ENCODE measurements at regions not wholly inside any gene's neighbourhood (a gene's known extent, or its start where the extent isn't known, plus 50 kb on each side); places are given as distances from the start of the nearest gene placed in this dataset.
A peak's percentile ranks its signal among the peaks of the same experiment; 100 is the strongest.
"Not testable (repeated sequence)": the region's sequence is repeated elsewhere in the genome, so short reads cannot be mapped to it uniquely, and the experiment has no call there.

DNA sequence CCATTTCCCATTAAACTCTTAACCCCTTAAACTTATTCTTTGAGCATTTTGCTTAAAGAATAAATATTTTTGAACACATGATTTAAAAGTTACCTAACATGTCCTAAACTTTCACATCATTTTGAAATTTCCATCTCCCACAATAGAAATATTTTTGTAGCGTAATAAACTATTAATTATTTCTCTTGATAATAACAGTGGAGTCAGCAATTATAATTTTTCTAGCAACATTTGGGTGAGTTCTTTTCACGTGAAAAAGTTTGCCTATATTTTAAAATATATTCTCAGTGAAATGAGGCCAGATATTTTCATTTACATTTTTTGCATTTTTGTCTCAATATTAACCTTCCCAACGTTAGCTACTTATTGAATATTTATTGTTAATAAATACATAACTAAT, 320.4 kb upstream of the CRIM1 start:
- no peak for FAIRE-seq

DNA sequence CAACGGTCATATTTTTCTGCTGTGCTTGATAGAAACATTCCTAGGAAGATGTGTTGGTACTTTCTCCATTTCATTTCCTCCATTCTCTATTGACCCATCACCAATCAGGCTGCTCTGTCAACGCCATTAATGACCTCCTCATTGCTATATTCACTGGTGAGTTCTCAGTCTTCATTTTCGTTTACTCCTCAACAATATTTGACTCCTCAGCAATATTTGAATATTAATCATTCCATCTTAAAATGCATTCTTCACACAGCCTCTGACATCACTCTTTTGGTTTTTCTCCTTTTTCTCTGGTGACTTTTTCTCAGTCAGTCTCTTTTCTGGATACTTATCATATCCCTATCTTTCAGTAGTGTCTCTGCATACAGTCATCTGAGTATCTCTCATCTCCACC, 323.5 kb upstream of the CRIM1 start:
- FAIRE-seq = no peak

DNA sequence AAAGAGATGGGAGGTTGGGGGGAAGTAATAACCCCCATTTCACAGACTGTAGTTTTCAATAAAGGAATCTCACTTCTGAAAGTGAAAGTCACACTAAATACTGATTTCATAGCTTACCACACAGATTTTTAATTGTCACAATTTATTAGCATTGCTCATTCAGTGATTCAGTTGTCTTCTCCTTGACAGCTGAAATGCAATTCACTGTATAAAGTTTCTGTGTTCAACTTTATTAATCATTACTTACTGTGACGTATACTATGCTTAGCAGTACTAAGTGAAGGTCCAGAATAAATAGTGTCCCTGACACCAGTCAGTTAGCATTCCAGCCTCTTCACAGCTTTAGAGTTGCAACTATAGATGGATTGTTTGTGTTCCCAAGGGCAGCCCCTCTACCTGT, 324.1 kb upstream of the CRIM1 start:
- FAIRE-seq = no peak

DNA sequence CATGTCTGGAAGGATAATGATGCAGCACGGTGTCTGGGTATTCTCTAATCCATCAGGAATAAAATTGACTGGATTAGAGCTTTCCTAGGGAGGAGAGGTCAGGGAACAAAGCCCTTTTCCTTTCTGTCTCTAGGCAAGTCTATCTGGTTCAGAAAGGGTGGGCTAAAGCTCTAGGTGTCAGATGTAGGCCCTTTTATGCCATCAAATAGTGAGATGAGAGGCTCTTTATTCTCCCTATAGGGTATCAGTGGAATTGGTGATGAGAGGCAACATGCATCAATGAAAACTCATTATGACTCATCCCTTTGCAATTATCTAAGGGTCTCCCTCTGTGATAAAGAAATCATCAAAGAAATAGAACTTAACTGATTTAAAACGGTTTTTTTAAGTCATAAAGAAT, 328.0 kb upstream of the CRIM1 start:
- no peak for FAIRE-seq

DNA sequence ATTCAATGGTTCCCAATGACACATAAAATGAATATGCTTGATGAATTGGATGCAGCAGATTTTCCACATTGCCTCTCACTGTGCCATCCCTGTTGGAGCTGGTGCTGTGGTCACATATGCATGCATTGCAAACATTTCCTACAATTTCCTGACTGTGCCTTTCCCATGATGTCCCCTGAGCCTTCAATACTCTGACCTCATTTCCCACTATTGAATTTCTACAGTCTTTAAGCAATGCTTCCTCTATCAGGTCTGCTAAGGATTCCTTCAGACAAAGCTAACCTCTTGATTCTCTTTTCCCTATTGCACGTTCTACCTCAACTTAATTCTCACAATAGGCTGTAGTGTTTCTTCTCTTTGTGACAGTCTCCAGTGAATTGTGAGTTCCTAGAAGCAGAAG, 342.5 kb upstream of the CRIM1 start:
- no peak for FAIRE-seq

DNA sequence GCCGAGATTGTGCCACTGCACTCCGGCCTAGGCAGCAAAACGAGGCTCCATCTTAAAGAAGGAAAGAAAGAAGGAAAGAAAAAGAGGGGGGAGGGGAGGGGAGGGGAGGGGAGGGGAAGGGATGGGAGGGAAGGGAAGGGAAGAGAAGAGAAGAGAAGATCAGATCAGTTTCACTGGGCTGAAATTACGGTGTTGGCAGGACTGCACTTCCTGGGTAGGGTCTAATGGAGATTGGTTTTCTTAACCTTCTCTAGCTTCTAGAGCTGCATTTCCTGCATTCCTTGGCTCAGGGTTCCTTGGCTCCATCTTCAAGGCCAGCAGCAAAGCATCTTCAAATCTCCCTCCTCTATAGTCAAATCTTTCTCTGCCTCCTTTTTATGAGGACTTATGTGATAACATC, 349.1 kb upstream of the CRIM1 start:
- FAIRE-seq = no peak

DNA sequence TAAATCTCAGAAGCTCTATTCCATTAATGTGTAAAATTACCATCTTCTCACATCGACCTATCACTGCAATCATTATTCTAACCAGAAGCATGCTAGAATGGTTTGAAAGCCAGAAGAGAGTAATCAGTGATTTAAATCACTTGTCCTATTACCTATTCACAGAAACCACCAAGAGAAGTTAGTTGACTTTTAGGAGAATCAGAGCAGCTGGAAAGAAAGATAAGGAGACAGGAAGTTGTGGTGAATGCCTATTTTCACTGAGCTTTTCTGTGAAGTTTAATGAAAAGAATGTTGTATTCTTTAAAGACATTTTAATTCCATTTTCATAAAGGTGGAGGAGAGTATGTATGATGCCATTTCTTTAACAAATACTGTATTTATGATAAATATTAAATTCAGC, 352.6 kb upstream of the CRIM1 start:
- FAIRE-seq = no peak

DNA sequence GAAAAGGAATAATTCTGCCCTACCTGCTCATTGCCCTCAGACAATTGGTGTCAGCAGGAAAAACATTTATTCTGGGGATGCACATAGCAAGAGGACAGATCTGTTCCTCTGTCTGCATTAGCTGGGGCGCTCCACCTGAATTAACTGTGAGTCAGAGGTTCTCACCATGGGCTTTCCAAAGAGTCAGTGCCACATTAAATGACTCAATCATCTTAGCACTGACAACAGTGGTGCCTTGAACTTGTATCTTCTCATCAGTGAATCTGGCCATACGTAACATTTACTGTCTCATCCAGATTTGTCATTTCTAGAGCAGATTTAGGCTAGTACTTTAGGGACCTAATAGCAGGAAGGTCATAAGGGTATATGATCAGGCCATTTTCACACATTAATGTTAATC, 358.1 kb upstream of the CRIM1 start:
- FAIRE-seq = no peak

DNA sequence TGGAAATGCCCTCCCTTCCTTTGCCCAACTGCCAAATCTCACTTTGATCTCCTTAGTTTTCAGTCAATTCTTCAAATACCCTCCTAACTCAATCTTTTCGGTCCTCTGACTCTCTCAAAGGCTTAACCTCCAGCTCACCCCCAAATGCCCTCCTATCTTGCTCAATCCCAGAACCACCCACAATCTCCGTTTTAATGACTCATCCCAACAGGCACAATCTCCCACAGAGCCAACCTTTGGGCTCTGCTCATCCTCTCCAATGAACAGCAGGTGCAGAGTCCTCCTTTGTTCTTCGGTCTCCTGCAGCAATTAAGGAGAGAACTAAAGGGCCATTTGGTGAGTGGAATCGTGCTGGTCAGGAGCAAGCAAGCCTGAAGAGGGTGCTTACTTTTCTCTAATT, 366.1 kb upstream of the CRIM1 start:
- FAIRE-seq = no peak

DNA sequence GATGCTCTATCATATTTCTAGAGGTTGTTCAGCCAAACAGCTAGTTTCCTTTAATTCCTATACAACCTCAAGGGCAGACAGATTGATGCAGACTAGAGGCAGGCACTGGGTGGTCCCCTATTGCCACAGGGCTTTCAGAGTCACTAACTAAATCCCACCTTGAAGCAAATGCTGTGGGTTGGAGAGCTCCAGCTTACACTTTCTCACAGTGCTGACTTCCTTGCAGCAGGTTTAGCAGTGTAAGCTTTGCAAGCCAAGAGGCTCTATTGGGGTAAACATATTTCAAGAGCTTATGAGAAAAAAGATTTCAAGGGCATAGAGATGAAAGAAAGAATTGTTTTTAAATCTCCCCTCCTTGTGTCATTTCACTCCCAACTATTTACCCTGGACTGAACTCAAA, 366.5 kb upstream of the CRIM1 start:
- FAIRE-seq = no peak

DNA sequence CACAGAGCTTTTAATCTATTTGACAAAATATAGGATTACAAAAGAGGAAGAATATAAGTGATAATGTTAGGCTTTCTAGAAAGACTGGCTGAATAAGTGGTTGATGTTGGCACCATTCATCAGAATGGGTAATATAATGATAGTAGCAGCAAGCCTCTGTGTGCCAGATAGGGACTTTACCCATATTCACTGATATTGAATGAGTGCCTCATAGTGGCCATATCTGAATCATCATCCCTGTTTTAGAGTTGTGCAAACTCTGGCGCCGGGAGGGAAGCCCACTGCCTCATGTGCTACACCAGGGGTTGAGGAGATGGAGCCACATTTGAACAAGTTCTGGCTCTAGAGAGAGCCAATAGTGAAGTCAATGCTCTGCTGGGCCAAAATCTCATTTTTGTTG, 368.7 kb upstream of the CRIM1 start:
- FAIRE-seq = no peak

DNA sequence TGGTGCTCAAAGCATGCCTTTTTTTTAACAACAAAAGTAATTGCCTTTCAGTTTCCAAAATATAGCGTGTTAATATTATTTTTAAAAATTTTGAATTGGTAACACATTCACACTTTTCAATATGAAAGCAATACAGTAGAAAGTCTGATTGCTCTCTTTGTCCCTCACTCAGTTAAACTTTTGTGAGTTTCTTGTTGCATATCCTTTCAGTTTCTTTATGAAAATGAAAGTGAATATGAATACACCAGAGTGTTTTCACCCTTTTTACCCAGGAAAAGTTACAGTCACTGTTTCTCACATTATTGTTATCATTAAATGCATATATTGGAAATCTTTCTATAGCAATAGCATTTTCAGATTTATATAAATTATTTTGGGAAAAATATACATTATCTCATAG, 377.4 kb upstream of the CRIM1 start:
- FAIRE-seq = no peak

DNA sequence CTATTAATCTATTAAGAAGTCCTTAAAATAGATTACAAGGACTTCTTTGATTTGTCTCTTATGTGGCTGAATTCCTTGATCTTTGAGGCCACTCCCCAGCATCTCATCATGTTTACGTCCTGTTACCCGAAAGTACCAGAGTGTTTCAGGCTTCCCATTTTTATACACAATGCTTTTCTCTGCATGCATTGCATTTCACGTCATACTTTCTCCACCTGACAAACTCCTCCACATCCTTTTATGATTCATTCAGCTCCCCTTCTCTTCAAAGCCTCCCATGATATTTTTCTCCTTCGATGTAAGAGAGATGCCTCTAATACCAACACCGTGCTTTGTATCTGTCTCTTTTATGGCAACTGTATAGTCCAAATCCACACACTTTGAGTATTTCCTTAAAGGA, 379.0 kb upstream of the CRIM1 start:
- FAIRE-seq = no peak

DNA sequence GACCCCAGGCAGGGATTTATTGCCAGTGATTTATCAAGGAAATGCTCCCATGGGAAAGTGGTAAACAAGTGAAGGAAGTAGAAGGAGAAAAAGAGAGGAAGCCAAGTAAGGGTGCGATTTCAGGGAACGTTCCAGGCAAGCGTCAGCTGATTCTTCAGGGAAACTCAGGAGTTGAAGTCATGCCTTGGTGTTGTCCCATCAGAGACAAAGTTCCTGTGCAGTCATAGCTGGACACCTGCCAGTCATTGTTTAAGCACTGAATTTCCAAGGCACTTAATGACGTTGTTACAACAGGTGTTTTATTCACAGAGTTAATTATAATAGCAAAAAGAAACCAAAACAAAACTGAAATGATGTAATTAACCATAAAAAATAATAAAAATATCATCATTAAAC, 381.8 kb upstream of the CRIM1 start:
- no peak for FAIRE-seq

DNA sequence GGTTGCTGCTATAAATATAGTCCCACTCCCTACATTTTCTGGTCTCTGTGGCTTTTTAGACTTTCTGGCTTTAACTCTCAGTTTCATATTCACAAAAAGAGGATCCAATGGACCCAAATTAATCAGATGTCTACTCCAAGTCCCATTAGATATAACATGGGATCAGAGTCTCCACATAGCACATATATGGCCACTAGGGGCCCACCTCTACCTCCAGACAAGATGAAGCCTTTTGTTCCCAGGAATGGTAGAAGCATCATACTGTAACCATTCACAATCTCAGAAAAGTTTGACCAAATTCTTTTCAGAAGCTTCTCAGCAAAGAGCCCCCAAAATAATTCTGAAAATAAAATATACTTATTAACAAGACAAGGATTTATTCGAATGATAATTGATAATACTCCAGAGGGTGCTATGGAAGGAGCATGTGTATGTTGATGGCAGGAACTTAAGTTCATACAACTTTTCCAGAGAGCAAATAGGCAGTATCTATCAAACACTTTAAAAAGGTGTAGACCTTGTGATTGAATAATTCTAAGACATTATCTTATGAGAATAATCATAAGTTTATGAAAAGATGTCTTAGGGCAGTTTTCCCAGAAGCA, 382.3 kb upstream of the CRIM1 start:
- FAIRE-seq = peak; percentile 10

DNA sequence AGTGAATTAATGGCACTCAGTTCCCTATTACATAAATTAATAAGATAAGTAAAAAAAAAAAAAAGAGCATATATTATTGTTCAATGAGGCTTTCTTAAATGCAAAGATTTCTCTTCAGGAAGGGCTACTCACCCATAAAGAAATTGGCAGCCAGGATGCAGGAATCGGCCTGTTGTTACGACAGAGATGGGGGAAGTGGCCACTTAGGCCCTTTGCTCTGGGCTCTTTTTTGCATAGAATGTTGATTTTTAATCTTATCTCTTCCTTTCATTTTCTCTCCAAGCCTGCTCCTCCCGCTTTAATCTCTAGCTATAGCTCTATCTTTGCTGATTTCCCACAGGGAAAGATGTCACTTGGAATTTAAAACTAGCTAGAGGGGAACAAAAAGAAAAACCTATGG, 391.8 kb upstream of the CRIM1 start:
- FAIRE-seq = no peak

DNA sequence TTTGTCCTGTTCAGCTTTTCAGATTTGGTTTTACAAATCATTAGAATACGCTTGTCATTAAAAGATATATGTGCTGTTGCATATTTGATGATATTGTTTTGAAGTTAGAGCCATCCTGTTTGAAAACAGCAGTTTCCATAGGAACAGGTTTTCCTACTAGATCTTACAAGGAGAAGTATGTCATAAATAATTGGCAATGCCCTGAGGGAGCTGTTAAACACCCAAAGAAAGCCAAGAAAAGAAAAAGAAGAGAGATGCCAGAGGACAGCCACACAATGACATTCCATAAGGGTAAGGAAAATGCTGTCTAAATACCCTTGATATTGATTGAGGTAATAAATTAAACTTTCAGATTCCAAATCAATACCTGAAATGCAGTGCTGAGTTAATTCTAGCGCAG, 392.2 kb upstream of the CRIM1 start:
- no peak for FAIRE-seq

DNA sequence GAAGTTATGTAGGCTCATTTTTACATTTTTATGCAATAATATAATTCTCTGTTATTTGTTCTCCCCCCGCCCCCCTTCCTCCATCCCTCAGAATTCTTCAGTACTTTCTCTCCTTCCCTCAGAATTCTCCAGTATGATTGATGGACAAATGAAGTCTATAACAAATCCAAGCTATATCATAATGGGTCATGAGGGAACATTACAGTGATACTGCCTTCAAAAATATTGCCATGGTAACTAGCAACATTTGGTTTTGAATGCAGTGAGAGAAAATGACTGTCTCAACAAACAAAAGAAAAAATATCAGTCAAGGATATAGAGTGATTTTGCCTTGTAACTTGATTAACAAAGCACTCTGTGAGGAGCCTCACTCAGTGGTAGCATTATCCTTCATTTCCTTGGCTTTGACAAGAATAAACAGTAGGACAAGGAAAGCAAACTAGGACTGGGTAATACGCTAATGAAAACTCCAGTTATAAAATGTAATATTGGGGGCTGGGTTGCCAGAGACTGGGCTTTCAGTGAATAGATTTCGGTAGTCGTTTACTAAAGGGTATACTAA, 392.9 kb upstream of the CRIM1 start:
- no peak for FAIRE-seq

DNA sequence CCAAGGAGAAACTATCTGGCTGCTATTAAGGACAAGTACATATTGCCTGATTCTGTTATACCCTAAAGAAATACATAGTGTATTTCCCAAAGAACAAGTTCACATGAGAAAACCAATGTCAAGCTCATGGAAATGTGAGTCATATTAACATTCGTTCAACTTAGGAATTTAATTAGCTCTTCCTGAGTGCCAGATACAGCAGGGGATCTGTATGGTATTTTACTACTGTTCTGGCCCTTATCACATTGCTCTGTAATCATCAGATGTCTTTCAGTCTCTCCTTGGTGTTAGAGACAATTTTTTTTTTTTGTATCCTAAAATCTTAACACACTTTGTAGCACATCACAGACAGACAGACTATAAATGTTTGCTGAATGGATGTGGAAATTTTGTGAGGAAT, 395.0 kb upstream of the CRIM1 start:
- FAIRE-seq = no peak

DNA sequence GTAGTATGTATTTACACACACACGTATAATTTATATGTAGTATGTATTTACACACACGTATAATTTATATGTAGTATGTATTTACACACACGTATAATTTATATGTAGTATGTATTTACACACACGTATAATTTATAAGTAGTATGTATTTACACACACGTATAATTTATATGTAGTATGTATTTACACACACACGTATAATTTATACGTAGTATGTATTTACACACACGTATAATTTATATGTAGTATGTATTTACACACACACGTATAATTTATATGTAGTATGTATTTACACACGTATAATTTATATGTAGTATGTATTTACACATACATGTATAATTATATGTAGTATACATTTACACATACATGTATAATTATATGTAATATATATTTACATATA, 398.5 kb upstream of the CRIM1 start:
- not testable (repeated sequence) for FAIRE-seq

DNA sequence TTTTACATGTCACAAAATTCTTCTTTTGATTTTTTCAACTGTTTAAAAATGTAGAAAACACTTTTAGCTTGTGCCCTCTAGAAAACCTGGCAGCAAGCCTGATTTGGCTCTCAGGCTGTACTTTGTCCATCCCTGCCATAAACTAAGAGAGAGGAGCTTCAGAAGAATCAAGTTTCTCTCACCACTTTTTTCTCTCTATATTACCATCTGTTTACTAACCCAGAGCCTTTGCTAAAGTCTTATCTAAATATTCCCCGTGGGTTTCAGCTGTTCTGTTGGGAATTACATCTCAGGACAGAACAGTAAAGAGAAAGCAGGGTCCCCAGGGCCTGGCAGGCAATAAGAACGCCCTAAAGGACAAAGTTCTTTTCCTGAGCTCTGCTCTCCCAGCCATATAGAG, 409.1 kb upstream of the CRIM1 start:
- no peak for FAIRE-seq

DNA sequence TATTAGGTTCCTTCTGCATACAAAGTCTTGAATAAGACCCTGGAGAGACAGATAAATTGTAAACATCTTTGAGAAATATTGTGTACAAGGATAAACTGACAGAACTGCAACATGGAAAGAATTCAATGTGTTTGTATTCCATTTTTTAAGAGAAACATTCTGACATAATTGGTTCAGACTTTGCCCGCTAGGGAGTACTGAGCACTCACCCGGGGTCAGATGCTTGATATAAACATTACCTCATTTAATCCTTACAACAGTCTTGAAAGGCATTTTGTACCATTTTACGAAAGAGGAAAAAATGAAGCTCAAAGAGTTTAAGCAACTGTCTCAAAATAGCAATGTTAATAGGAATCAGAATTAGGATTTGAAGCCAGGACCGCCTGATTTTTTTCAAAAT, 416.7 kb upstream of the CRIM1 start:
- FAIRE-seq = no peak

DNA sequence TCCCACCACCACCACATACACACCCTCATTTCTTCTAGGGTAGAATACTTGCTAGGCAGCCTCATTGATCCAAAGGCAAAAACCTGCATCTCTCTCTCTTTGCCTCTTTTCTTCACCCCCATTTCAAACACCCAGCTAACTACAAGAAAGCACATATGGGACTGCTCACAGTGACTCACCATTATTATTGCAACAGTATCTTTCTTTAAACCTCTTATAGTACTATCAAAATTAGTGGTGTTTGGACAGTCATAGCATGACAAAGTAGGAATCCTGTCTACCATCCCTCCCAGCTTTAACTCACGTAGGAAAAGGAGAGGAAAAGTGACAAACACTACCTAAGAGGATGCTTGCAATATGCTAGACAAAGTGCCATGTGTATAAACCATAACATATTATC, 422.5 kb upstream of the CRIM1 start:
- no peak for FAIRE-seq

DNA sequence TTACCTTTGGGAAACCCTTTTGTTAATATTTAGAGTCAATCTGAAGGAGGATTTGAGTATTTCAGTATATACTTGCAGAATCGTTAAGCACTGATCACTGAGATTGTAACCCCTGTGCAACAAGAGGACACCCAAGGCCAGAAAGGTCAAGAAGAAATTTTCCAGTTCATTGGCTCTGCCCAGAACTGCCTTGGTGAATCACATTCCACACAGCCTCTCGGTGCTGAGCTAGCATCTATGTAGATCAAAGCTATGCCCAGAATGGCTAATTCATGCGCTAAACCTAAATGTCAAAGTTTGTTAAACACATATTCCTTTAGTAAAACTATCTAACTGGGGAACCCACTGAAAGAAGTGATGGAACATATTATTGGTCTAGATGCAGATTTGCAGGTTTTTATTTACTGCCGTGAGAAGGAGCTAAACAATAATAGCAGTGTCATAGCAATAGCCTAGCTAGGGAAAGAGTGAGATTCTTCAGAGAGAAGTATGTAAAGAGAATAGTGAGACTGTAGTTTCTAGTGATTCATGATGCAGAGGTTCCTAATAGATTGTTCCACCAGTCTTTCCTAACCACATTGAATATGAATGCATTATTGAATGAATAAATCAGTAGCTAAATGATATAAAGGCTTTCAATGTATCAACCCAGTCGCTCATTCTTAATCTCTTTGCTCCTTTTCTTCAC, 423.2 kb upstream of the CRIM1 start:
- no peak for FAIRE-seq

DNA sequence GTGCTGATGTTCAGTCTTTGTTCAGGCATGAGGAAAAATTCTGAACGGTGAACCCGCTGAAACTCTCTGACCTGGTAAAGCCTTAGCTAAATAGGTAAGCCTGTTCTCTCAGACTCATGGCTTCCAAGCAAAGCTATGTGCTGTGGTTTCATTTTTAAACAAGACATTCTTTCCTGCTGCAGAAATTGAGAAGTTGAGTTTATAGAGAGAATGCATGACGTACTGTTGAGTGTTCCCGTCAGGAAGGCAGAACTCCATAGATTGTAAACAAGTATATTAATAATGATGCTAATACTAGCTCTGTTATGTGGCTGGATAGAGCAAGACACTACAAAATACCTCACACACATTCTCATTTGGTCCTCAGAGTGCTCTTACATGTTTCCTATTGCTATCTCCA, 424.0 kb upstream of the CRIM1 start:
- FAIRE-seq = no peak

Measured in colon (tissue), 2 donors.